Muscle layer of duodenum (tissue), 2 donors: ENCODE measurements at regions not wholly inside any gene's neighbourhood (a gene's known extent, or its start where the extent isn't known, plus 50 kb on each side); places are given as distances from the start of the nearest gene placed in this dataset.
"Not testable (repeated sequence)": the region's sequence is repeated elsewhere in the genome, so short reads cannot be mapped to it uniquely, and the experiment has no call there.

Experiments
- H3K27ac ChIP-seq: one replicate; pipeline ENCODE4 v1.7.0; 2013; ENCODE audit warnings: mild to moderate bottlenecking, low read length
- H3K27me3 ChIP-seq: one replicate; pipeline ENCODE4 v1.7.0; 2013; ENCODE audit warnings: low read depth, mild to moderate bottlenecking, control low read depth, low read length
- H3K36me3 ChIP-seq, 2 donors: one replicate each; pipeline ENCODE4 v1.7.0; 2013; ENCODE audit warnings: low read length in 2 of 2, control low read depth in 1 of 2, mild to moderate bottlenecking in 1 of 2; ENCODE audit not compliant: insufficient read depth in 2 of 2, control insufficient read depth in 1 of 2
- H3K4me1 ChIP-seq, 2 donors: one replicate each; pipeline ENCODE4 v1.7.0; 2013; ENCODE audit warnings: low read length in 2 of 2, mild to moderate bottlenecking in 2 of 2, control low read depth in 1 of 2, moderate library complexity in 1 of 2; ENCODE audit not compliant: insufficient read depth in 2 of 2, control insufficient read depth in 1 of 2
- H3K4me3 ChIP-seq, 2 donors: one replicate each; pipeline ENCODE4 v1.7.0; 2013; ENCODE audit warnings: low read length in 2 of 2, low read depth in 1 of 2, mild to moderate bottlenecking in 1 of 2
- H3K9me3 ChIP-seq, 2 donors: one replicate each; pipeline ENCODE4 v1.7.0; 2013; ENCODE audit warnings: low read length in 2 of 2, control low read depth in 1 of 2, mild to moderate bottlenecking in 1 of 2; ENCODE audit not compliant: control insufficient read depth in 1 of 2
- donor health status: healthy.

DNA sequence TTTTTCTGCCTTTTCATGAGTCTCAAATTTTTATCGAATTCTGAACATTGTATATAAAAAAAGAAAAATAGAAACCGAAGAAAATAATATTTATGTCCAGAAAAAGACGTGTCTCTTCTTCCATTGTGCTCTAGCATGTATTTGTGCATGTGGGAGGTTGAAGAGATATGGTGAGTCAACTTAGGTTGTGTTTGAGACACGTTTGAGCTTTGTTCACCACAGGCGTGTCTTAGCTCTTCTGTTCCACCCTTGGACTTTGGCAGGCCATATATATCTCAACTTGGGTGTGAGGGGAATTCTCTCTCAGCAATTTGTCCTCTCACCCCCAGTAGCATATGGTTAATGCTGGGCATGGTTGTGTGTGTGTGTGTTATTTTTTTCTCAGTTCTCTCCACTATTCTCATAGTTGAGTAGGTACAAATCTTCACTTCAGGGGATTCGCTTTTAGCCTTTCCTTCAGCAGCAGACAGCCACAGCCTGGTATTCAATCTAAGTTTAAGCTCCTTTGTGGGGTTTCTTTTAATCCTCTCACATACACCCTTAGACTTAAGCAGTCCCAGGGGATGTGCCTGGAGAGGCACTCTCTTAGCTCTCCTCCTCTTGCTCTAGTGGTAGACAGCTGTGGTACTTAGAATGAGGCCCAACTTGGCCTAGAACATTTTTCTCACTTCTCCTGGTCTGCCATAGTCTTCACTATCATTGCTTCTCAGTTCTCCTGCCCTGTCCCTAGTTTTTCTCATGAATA is 286.5 kb upstream of the RBMS3 start:
- Histone ChIP-seq H3K4me3 (no peak overlapping the region), H3K27ac (no peak overlapping the region), H3K36me3 (no peaks in the 10 kb centered on the region), H3K27me3 (no peaks in the 10 kb centered on the region), H3K9me3 (no peaks in the 10 kb centered on the region), H3K4me1 (no peaks in the 10 kb centered on the region)

- Histone ChIP-seq H3K27ac (no peak overlapping the region), H3K27me3 (no peaks in the 10 kb centered on the region), H3K36me3 (no peaks in the 10 kb centered on the region), H3K9me3 (no peaks in the 10 kb centered on the region), H3K4me1 (peaks cover 0 to 6% of the 10 kb centered on the region in 2 donors), H3K4me3 (no peak overlapping the region)
Measured at GRCh38 chr3:29004885-29005599, 275.8 kb upstream of the RBMS3 start.

DNA sequence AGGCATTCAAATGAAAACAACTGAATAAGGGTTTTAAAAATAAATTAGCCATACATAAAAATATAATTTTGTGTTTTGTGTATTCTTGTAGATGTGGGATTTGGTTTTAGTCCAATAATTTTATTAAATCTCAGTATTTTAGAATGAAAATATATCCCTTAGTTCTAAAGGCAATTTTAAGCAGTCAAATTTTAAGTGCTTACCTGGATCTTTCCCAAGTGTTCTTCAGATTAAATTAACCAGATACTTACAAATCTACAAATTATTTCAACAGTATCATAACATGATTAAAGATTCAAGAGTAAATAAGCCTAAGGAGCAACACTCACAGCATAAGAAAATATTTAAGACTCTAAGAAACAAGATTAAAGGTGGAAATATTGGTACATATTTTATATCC is 275.0 kb upstream of the RBMS3 start:
- no peak overlapping the region for H3K27ac ChIP-seq
- H3K27me3 ChIP-seq, result no peaks in the 10 kb centered on the region
- H3K4me3 ChIP-seq, result no peak overlapping the region
- no peaks in the 10 kb centered on the region for H3K9me3 ChIP-seq
- peaks cover 0 to 6% of the 10 kb centered on the region in 2 donors for H3K4me1 ChIP-seq
- no peaks in the 10 kb centered on the region for H3K36me3 ChIP-seq

- Histone ChIP-seq H3K36me3 (no peaks in the 10 kb centered on the region), H3K27me3 (no peaks in the 10 kb centered on the region), H3K4me1 (no peaks in the 10 kb centered on the region), H3K9me3 (no peaks in the 10 kb centered on the region), H3K27ac (no peak overlapping the region), H3K4me3 (no peak overlapping the region)
Measured at GRCh38 chr3:29011441-29011840, 269.4 kb upstream of the RBMS3 start.

DNA sequence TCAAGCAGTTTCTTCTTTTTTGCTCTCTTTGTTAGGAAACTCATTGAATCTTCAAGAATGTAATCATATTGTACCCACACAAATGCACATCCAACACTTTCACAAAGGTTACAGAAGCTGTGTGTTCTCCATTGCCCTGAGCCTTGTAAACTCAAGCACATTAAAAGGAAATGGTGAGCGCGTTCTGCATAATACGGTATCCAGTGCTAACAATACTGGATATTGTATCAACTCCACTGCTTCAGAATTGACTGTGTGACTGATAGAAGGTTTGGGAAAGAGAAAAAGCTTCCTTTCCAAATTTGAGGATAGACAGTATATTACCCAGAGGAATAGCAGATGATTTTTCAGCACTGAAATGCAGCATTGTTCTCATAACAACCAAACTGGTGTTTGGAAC is 268.9 kb upstream of the RBMS3 start:
- Histone ChIP-seq H3K9me3 (no peaks in the 10 kb centered on the region), H3K4me1 (no peaks in the 10 kb centered on the region), H3K27me3 (no peaks in the 10 kb centered on the region), H3K4me3 (no peak overlapping the region), H3K36me3 (no peaks in the 10 kb centered on the region), H3K27ac (no peak overlapping the region)

- Histone ChIP-seq H3K4me1 (no peaks in the 10 kb centered on the region), H3K27me3 (no peaks in the 10 kb centered on the region), H3K9me3 (no peaks in the 10 kb centered on the region), H3K4me3 (no peak overlapping the region), H3K27ac (no peak overlapping the region), H3K36me3 (no peaks in the 10 kb centered on the region)
Measured at GRCh38 chr3:29022976-29023375, 257.9 kb upstream of the RBMS3 start.

DNA sequence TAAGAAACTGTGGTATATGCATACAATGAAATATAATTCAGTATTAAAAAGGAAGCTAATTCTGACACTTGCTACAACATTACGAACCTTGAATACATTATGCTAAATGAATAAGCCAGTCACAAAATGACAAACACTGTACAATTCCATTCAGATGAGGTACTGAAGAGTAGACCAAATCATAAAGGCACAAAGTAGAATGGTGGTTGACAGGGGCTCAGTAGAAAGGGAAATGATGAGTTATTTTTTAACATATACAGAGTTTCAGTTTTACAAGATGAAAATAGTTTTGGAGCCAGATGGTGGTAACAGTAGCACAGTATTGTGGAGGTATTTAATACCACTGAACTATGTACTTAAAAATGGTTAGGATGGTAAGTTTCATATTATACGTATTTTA is 254.6 kb upstream of the RBMS3 start:
- Histone ChIP-seq H3K36me3 (no peaks in the 10 kb centered on the region), H3K4me1 (no peaks in the 10 kb centered on the region), H3K27me3 (no peaks in the 10 kb centered on the region), H3K27ac (no peak overlapping the region), H3K9me3 (no peaks in the 10 kb centered on the region), H3K4me3 (no peak overlapping the region)

- Histone ChIP-seq H3K4me1 (no peaks in the 10 kb centered on the region), H3K4me3 (no peak overlapping the region), H3K9me3 (no peaks in the 10 kb centered on the region), H3K36me3 (no peaks in the 10 kb centered on the region), H3K27ac (no peak overlapping the region), H3K27me3 (no peaks in the 10 kb centered on the region)
Measured at GRCh38 chr3:29026959-29027358, 253.9 kb upstream of the RBMS3 start.

- H3K4me3 ChIP-seq, H3K9me3 ChIP-seq, H3K4me1 ChIP-seq, H3K36me3 ChIP-seq, H3K27me3 ChIP-seq, H3K27ac ChIP-seq: not testable (repeated sequence)
Measured at GRCh38 chr3:29031175-29031574, 249.7 kb upstream of the RBMS3 start.

DNA sequence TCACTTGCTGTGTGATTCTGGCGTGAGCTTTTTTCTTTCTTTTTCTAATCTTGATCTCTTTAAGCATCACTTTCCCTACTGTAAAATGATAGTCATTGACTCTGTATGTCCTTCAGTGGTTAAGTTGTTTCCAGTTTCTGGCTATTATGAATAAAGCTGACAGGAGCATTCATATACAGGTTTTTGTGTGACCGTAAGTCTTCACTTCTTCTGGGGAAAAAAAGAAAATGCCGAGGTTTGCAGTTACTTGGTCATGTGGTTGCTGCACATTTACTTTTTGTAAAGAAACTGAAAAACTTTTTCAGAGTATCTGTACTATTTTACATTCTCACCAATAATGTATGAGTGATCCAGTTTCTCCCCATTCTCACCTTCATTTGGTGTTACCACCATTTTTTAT is 247.4 kb upstream of the RBMS3 start:
- Histone ChIP-seq H3K27me3 (no peaks in the 10 kb centered on the region), H3K4me3 (no peak overlapping the region), H3K9me3 (no peaks in the 10 kb centered on the region), H3K4me1 (no peaks in the 10 kb centered on the region), H3K36me3 (no peaks in the 10 kb centered on the region), H3K27ac (no peak overlapping the region)

DNA sequence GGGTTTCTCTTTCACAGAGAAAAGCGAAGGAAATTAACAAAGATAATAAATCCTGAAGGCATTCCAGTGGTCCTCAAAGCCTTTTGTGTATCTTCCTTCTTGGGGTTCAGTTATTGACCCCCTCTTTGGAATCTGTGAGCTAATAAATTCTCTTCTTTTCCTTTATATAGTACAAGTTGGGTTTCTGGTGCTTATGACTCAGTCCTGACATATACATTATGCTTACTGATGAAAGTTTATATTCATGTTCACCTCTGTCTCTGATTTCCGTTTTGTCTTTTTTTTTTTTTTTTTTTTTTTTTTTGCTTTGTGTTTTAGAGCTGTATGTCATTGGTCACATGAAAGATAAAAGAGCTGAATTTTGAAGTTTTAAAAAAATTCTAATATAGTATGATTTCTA is 230.7 kb upstream of the RBMS3 start:
- Histone ChIP-seq H3K9me3 (peaks cover 0 to 3% of the 10 kb centered on the region in 2 donors), H3K4me1 (no peaks in the 10 kb centered on the region), H3K4me3 (no peak overlapping the region), H3K36me3 (no peaks in the 10 kb centered on the region), H3K27ac (no peak overlapping the region), H3K27me3 (no peaks in the 10 kb centered on the region)

DNA sequence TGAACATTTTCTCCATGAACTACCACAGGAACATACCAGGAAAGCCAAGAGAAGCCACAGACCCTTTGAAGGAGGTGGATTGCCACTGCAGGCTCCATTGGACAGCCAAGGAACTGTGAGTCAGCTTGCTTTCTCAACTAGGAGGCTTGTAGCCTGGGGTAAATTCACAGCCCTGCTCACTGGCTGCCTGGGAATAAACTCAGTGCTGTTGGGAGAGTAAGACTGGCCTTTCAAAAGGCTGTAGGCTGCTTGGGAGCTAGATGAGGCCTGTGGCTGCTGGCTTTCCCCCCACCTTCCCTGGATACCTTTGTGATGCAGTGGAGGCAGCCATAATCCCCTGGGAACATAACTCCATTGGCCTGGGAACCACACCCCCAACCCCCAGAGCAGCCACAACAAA is 223.5 kb upstream of the RBMS3 start:
- no peaks in the 10 kb centered on the region for H3K27me3 ChIP-seq
- no peak overlapping the region for H3K4me3 ChIP-seq
- H3K36me3 ChIP-seq, result no peaks in the 10 kb centered on the region
- H3K4me1 ChIP-seq, result no peaks in the 10 kb centered on the region
- H3K9me3 ChIP-seq, result peaks cover 0 to 13% of the 10 kb centered on the region in 2 donors
- no peak overlapping the region for H3K27ac ChIP-seq
